RWPE1 (cell line): ENCODE measurements at regions not wholly inside any gene's neighbourhood (a gene's known extent, or its start where the extent isn't known, plus 50 kb on each side); places are given as distances from the start of the nearest gene placed in this dataset.

ENCODE experiments used
- CTCF ChIA-PET: fragments of 350-600 bp; sonication (Branson Sonifier 250); formaldehyde crosslinking; extraction: SDS; loops from one replicate; lab custom pipeline; 2021; lab: Yijun Ruan, JAX
- POLR2A ChIA-PET: fragments of 400-600 bp; formaldehyde crosslinking; extraction: SDS; loops from one replicate; lab custom pipeline; 2020; ENCODE audit warnings: antibody characterized with exemption; ENCODE audit not compliant: low non-redundant PET; lab: Yijun Ruan, JAX
- DNase-seq: peaks from one replicate; pipeline ENCODE4 v3.0.0; 2012; ENCODE audit warnings: low spot score
- H3K27ac ChIP-seq: fragments of 450-650 bp; 2 replicates; pipeline ENCODE4 v1.5.1; 2017
- TF ChIP-seq, protein P1 (sequence below): fragments of 450-650 bp; conservative IDR thresholded peaks from 2 replicates; pipeline ENCODE4 v1.5.1; 2017; ENCODE audit warnings: low read depth, mild to moderate bottlenecking

DNA sequence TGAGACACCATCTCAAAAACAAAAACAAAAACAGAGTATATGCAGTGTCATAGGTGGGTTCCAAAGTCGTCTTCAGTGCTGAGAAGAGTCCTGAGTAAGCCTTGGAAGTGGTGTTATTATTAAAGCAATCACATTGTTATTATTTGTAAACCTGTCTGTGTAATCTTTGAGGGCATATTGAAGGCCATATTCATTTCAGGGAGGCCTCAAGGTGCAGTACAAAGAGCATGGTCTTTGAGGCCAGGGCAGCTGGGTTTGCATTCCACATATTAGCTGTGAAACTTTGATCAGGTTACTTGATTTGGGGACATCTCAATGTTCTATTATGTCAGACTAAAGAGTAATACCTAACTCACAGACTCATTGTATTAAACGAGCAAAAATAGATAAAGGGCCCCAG is 139.3 kb upstream of the SOX4 start:
- H3K27ac ChIP-seq: no peak overlapping the region
- no peak for DNase-seq
- POLR2A ChIA-PET: no interaction called here
- TF ChIP-seq, protein P1, sequence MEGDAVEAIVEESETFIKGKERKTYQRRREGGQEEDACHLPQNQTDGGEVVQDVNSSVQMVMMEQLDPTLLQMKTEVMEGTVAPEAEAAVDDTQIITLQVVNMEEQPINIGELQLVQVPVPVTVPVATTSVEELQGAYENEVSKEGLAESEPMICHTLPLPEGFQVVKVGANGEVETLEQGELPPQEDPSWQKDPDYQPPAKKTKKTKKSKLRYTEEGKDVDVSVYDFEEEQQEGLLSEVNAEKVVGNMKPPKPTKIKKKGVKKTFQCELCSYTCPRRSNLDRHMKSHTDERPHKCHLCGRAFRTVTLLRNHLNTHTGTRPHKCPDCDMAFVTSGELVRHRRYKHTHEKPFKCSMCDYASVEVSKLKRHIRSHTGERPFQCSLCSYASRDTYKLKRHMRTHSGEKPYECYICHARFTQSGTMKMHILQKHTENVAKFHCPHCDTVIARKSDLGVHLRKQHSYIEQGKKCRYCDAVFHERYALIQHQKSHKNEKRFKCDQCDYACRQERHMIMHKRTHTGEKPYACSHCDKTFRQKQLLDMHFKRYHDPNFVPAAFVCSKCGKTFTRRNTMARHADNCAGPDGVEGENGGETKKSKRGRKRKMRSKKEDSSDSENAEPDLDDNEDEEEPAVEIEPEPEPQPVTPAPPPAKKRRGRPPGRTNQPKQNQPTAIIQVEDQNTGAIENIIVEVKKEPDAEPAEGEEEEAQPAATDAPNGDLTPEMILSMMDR: no peak
- CTCF ChIA-PET: no interaction called here

DNA sequence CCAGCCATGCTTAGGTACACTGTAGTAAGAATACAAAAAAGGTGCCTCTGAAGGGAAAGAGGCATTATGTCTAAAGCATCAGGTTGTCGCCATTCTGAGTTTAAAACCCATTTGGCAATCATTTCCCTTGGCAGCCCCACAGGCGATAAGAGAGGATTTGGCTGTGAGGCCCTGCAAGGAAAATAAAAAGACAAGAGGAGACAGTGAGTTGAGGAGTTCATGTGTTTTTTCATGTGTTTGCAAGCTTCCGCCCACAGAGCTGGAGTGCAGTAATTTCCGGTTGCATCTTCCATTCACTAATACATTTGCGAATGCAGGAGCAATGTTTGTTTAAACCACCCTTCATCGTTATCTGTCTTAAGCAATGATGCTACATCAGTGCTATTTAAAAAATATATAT is 138.5 kb upstream of the SOX4 start:
- ChIA-PET POLR2A (no interaction called here), CTCF (no interaction called here)
- TF ChIP-seq, protein P1: no peak
- no peak for DNase-seq
- H3K27ac ChIP-seq: no peak overlapping the region

DNA sequence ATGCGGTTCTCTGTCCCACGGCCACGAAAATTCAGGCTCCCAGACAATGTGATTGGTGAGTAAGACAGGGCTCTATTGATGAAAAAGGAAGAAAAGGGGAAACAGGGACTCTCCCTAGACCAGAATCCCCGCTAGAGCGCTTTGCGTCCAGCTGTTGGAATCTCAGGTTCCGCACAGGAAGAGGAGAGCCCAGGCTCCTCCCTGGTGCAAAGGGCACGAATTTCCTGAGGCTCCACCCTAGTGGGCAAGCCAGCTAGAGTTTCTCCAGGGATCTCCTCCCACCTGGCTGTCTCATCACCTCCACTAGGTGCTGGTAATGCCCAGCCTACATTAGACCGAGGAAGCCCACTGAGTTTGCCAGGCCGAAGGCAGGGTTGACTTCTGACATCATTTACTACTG is 135.9 kb upstream of the SOX4 start:
- no peak overlapping the region for H3K27ac ChIP-seq
- ChIA-PET POLR2A (no interaction called here), CTCF (no interaction called here)
- DNase-seq: no peak
- TF ChIP-seq, protein P1: no peak

DNA sequence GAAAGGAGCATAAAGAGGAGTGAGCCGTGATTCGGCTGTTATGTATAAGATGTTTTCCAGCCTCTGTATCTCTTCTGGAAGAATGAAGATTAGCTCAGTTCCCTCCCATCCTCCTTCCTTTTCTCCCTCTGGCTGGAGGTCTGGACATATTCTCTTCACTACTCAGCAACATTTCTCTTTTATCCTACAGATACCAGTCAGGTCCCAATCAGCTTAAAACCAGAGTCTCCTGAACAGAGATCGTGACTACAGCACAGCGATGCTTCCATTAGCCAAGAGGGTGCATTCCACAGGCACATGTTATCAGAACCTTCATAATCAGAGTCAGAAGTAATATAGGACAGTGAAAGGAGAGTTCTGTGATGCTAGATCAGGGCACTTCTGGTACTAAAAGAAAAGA is 133.9 kb upstream of the SOX4 start:
- no peak for DNase-seq
- no peak overlapping the region for H3K27ac ChIP-seq
- ChIA-PET POLR2A (no interaction called here), CTCF (no interaction called here)
- TF ChIP-seq, protein P1: no peak

DNA sequence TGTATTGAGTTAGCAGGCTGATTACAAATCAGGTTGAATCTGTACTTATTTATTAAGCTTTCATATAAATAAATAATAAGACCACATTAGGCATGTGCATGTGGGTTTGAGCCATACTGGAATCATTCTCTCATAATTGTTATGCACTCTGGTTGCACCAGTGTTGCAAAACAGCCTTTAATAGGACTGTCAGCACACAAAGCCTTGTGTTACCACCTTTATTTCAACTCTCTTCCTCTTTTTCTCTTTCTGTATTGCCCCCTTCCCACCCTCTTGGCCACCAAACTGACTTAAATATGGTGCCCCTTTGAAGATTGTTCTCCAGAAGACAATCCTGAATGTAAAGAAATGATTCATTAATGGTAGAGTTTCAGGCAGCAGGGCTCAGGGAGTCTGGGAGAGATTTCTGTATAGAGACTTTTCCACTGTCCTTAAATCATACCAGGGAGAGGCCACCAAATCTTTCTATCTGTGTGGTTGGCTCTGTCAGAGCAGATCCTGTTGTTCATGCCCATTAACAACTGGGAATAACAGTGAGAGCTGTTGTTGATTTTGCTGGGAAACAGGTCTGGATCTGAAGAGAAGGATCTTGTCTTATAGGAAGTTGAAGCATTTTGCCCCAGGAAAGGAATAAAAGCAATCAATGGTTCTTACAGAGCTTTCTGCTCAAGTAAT is 131.6 kb upstream of the SOX4 start:
- TF ChIP-seq, protein P1: no peak
- no peak overlapping the region for H3K27ac ChIP-seq
- ChIA-PET POLR2A (no interaction called here), CTCF (no interaction called here)
- DNase-seq: no peak

DNA sequence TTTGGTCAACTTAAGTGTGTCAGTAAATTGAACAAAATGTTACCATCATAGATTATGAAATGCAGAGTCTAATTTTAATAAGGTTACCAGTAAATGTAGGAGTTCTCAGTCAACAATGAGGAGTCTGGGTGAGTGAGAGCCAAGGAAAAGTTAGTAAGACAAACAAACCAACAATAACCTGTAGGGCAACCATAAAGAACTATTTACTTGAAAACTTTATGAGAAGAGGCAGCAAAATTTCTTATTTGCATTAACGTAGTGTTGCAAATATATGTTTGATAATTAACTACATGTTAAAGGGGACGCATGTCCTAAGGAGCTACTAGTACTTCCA is 131.1 kb upstream of the SOX4 start:
- ChIA-PET POLR2A (no interaction called here), CTCF (no interaction called here)

More for the DNA sequence above, 131.1 kb upstream of the SOX4 start:
- TF ChIP-seq, protein P1: no peak
- no peak overlapping the region for H3K27ac ChIP-seq
- no peak for DNase-seq
